GM12878 (cell line): ENCODE measurements at regions not wholly inside any gene's neighbourhood (a gene's known extent, or its start where the extent isn't known, plus 50 kb on each side); places are given as distances from the start of the nearest gene placed in this dataset.

Experiments used
- ATAC-seq: fragments of 200-7000 bp; cut with Tn5 transposase; 3 replicates; pipeline ENCODE4 v1.9.1; 2020; ENCODE audit warnings: mild to moderate bottlenecking, moderate library complexity
- BruUV-seq: library from RNA; stranded (reverse); fragments of 400-500 nt; replicated peaks from 2 replicates; lab custom pipeline; 2021; lab: Mats Ljungman, UMichigan
- CTCF ChIA-PET: fragments of 300-600 bp; sonication (Branson Sonifier 250); formaldehyde crosslinking; extraction: SDS; loops from one replicate; lab custom pipeline; 2021; ENCODE audit warnings: inconsistent platforms; lab: Yijun Ruan, JAX
- POLR2A ChIA-PET: fragments of 350-600 bp; formaldehyde crosslinking; extraction: SDS; loops from one replicate; lab custom pipeline; 2021; ENCODE audit warnings: inconsistent platforms; lab: Charles Lee
- RAD21 ChIA-PET: fragments of 300-600 bp; sonication (Branson Sonifier 250); formaldehyde crosslinking; loops from one replicate; lab custom pipeline; 2023; ENCODE audit warnings: antibody characterized with exemption; ENCODE audit not compliant: unreplicated experiment; lab: Charles Lee
- SMC1A ChIA-PET: fragments of 300-600 bp; sonication (Branson Sonifier 250); formaldehyde crosslinking; loops from one replicate; lab custom pipeline; 2023; ENCODE audit not compliant: unreplicated experiment, uncharacterized antibody; lab: Charles Lee
- DNase-seq: peaks from one replicate; pipeline ENCODE4 v3.0.0-alpha.2; 2011; ENCODE audit warnings: low read depth, low spot score
- FAIRE-seq: peaks from 3 replicates; lab custom pipeline; 2011; peaks lifted over from hg19 to GRCh38; lab: Jason Lieb, UNC
- H2AFZ ChIP-seq: 2 replicates; pipeline ENCODE4 v1.6.0; 2011; ENCODE audit warnings: low read depth, low read length, control low read depth; ENCODE audit not compliant: control insufficient read depth
- H3K27ac ChIP-seq: 2 replicates; pipeline ENCODE4 v1.5.1; 2011; ENCODE audit warnings: control low read depth; ENCODE audit not compliant: control insufficient read depth, insufficient read depth
- H3K27me3 ChIP-seq, 2 experiments: replicated peaks in 1 of 2; 2 replicates each; pipeline versions ENCODE4 v1.6.0 to v1.6.1; 2011; ENCODE audit warnings: low read length in 1 of 2; ENCODE audit not compliant: control insufficient read depth in 2 of 2, insufficient read depth in 2 of 2
- H3K36me3 ChIP-seq, 2 experiments: 2 replicates each; pipeline ENCODE4 v1.5.1; 2011; ENCODE audit warnings: low read length in 1 of 2; ENCODE audit not compliant: control insufficient read depth in 2 of 2, insufficient read depth in 2 of 2
- H3K4me1 ChIP-seq: 2 replicates; pipeline ENCODE4 v1.6.1; 2011; ENCODE audit warnings: mild to moderate bottlenecking, low read length, moderate library complexity, mixed read lengths; ENCODE audit not compliant: control insufficient read depth, insufficient read depth
- H3K4me2 ChIP-seq: 2 replicates; pipeline ENCODE4 v1.6.0; 2011; ENCODE audit warnings: control low read depth; ENCODE audit not compliant: control insufficient read depth, insufficient read depth
- H3K4me3 ChIP-seq: fragments of 200-600 bp; sonication (generic); 2 replicates; pipeline ENCODE4 v1.5.1; 2016
- H3K79me2 ChIP-seq: 2 replicates; pipeline ENCODE4 v1.6.0; 2011; ENCODE audit warnings: low read length; ENCODE audit not compliant: control insufficient read depth, insufficient read depth
- H3K9ac ChIP-seq: 2 replicates; pipeline ENCODE4 v1.8.0; 2011; ENCODE audit warnings: low read length, control low read depth, mixed read lengths; ENCODE audit not compliant: control insufficient read depth, insufficient read depth
- H3K9me3 ChIP-seq: replicated peaks from 3 replicates; pipeline ENCODE4 v1.5.1; 2011; ENCODE audit warnings: mild to moderate bottlenecking, low read length; ENCODE audit not compliant: control insufficient read depth, insufficient read depth
- H4K20me1 ChIP-seq: 2 replicates; pipeline ENCODE4 v1.6.0; 2011; ENCODE audit not compliant: control insufficient read depth, insufficient read depth
- ATF7 ChIP-seq: fragments of 450-650 bp; IDR thresholded peaks from 2 replicates; pipeline ENCODE4 v1.6.1; 2016; ENCODE audit warnings: low read depth, mild to moderate bottlenecking
- BHLHE40 ChIP-seq, 2 experiments: fragments of 450-650 bp in 1 of 2; IDR thresholded peaks; 2 replicates each; pipeline ENCODE4 v1.6.1; 2011 to 2017; ENCODE audit warnings: low read depth in 2 of 2, borderline replicate concordance in 1 of 2, improper control_type of control experiment in 1 of 2, low read length in 1 of 2, mild to moderate bottlenecking in 1 of 2
- FOXM1 ChIP-seq: IDR thresholded peaks from 2 replicates; pipeline ENCODE4 v1.6.1; 2012; ENCODE audit warnings: low read depth, mild to moderate bottlenecking, inconsistent platforms, low read length, moderate library complexity
- IKZF2 ChIP-seq, 2 experiments: fragments of 450-650 bp; IDR thresholded peaks; 2 replicates each; pipeline ENCODE4 v1.6.1; 2017; ENCODE audit warnings: mild to moderate bottlenecking in 2 of 2, moderate library complexity in 2 of 2
- KLF5 ChIP-seq: fragments of 450-650 bp; IDR thresholded peaks from 2 replicates; pipeline ENCODE4 v1.6.1; 2014; ENCODE audit warnings: mild to moderate bottlenecking; ENCODE audit not compliant: partially characterized antibody
- MXI1 ChIP-seq: fragments of 150-350 bp; IDR thresholded peaks from 2 replicates; pipeline ENCODE4 v1.6.1; 2011; ENCODE audit warnings: low read depth, mild to moderate bottlenecking, inconsistent platforms, low read length, improper control_type of control experiment
- NR2C2 ChIP-seq: IDR thresholded peaks from 2 replicates; pipeline ENCODE4 v1.6.1; 2011; ENCODE audit warnings: borderline replicate concordance, low read depth; ENCODE audit not compliant: control insufficient read depth, insufficient read length
- SP1 ChIP-seq: IDR thresholded peaks from one replicate; pipeline ENCODE4 v1.6.1; 2011; ENCODE audit warnings: low read depth, low read length
- TCF12 ChIP-seq: IDR thresholded peaks from 2 replicates; pipeline ENCODE4 v1.6.1; 2011; ENCODE audit warnings: low read depth, mild to moderate bottlenecking, low read length
- YBX1 ChIP-seq: fragments of 450-650 bp; IDR thresholded peaks from 2 replicates; pipeline ENCODE4 v1.6.1; 2016; ENCODE audit warnings: antibody characterized with exemption
- WGBS: methylation state at CpG from one replicate; pipeline ENCODE4 v1.1.6; 2016; ENCODE audit warnings: low lambda C conversion rate; ENCODE audit not compliant: insufficient replicate concordance, insufficient coverage; ENCODE audit errors: missing lambda C conversion rate; 5-methylcytosine and 5-hydroxymethylcytosine counted together
- in situ Hi-C: fragments of 300-500 bp; cut with MboI; formaldehyde crosslinking; loops from 9 replicates; pipeline ENCODE4 v1.14.3; 2018; ENCODE audit warnings: mixed read lengths
- intact Hi-C: fragments of 100-400 bp; cut with micrococcal nuclease; formaldehyde crosslinking; loops from one replicate; pipeline ENCODE4 v1.14.2; 2022; ENCODE audit not compliant: unreplicated experiment
- TF ChIP-seq, protein P1 (sequence below): IDR thresholded peaks from 2 replicates; pipeline ENCODE4 v1.6.1; 2011; ENCODE audit warnings: borderline replicate concordance, low read depth, mild to moderate bottlenecking, moderate library complexity, mixed read lengths, low read length; ENCODE audit not compliant: insufficient read depth; ENCODE audit errors: extremely low read length
- TF ChIP-seq, protein P2 (sequence below): fragments of 450-650 bp; formaldehyde crosslinking; IDR thresholded peaks from 2 replicates; pipeline ENCODE4 v1.4.0; 2022; ENCODE audit warnings: mild to moderate bottlenecking, moderate library complexity
- TF ChIP-seq, protein P3 (sequence below): IDR thresholded peaks from 2 replicates; pipeline ENCODE4 v1.6.1; 2012; ENCODE audit warnings: improper control_type of control experiment, low read depth, low read length; ENCODE audit not compliant: insufficient replicate concordance
- TF ChIP-seq, protein P4 (sequence below): fragments of 450-650 bp; IDR thresholded peaks from 2 replicates; pipeline ENCODE4 v1.6.1; 2017; ENCODE audit warnings: borderline replicate concordance

DNA sequence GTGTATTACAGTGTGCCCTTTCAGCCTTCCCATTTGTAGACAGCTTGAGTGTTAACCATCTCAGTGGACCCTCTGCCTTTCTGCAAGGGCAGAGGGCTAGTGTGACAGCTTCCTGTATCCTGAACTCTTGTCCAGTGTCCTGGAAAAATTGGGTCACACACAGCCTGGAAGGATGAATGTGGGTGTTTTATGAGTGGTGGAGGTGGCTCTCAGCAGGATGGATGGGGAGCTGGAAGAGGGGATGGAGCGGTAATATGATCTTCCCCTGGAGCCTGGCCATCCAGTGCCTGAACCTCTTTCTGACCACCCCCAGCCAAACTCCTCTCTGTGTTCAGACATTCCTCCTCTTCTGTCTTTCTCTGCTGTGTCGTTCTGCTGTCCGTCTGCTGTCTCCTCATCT lies 113.0 kb downstream of the KIF4B start:
- H3K36me3 ChIP-seq = no peaks in the 10 kb centered on the region
- intact Hi-C loops = no loop called here
- no peaks in the 10 kb centered on the region for H3K4me1 ChIP-seq
- no peak overlapping the region for H2AFZ ChIP-seq
- no peak overlapping the region for H3K9ac ChIP-seq
- BruUV-seq = no TSS peak
- WGBS = 50% methylated on average over 3 of the region's 3 CpGs
- no peak overlapping the region for H3K4me2 ChIP-seq
- no peaks in the 10 kb centered on the region for H3K79me2 ChIP-seq
- H3K4me3 ChIP-seq = no peak overlapping the region
- POLR2A ChIA-PET = no interaction called here
- H4K20me1 ChIP-seq = no peaks in the 10 kb centered on the region
- FAIRE-seq (no peak), DNase-seq (no peak), ATAC-seq (no peak)
- in situ Hi-C loops = no loop called here
- no peak overlapping the region for H3K27ac ChIP-seq
- RAD21 ChIA-PET = interaction anchor here (0.7 kb wide), 1 partner anchor 10 kb away, joined by 3 read pairs; no protein-coding TSS in a partner anchor
- SMC1A ChIA-PET = no interaction called here
- H3K9me3 ChIP-seq = no peaks in the 10 kb centered on the region
- H3K27me3 ChIP-seq = no peaks in the 10 kb centered on the region
- CTCF ChIA-PET = no interaction called here
- TF ChIP-seq, protein P1, sequence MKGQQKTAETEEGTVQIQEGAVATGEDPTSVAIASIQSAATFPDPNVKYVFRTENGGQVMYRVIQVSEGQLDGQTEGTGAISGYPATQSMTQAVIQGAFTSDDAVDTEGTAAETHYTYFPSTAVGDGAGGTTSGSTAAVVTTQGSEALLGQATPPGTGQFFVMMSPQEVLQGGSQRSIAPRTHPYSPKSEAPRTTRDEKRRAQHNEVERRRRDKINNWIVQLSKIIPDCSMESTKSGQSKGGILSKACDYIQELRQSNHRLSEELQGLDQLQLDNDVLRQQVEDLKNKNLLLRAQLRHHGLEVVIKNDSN = no peak
- no peak for TF ChIP-seq TCF12
- TF ChIP-seq MXI1 = no peak
- TF ChIP-seq YBX1 = no peak
- TF ChIP-seq, protein P2, sequence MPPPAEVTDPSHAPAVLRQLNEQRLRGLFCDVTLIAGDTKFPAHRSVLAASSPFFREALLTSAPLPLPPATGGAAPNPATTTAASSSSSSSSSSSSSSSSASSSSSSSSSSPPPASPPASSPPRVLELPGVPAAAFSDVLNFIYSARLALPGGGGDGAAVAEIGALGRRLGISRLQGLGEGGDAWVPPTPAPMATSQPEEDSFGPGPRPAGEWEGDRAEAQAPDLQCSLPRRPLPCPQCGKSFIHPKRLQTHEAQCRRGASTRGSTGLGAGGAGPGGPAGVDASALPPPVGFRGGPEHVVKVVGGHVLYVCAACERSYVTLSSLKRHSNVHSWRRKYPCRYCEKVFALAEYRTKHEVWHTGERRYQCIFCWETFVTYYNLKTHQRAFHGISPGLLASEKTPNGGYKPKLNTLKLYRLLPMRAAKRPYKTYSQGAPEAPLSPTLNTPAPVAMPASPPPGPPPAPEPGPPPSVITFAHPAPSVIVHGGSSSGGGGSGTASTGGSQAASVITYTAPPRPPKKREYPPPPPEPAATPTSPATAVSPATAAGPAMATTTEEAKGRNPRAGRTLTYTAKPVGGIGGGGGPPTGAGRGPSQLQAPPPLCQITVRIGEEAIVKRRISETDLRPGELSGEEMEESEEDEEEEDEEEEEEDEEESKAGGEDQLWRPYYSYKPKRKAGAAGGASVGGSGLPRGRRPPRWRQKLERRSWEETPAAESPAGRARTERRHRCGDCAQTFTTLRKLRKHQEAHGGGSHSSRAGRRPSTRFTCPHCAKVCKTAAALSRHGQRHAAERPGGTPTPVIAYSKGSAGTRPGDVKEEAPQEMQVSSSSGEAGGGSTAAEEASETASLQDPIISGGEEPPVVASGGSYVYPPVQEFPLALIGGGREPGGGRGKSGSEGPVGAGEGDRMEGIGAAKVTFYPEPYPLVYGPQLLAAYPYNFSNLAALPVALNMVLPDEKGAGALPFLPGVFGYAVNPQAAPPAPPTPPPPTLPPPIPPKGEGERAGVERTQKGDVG (CRISPR knock-in tag) = no peak
- TF ChIP-seq ATF7 = no peak
- TF ChIP-seq NR2C2 = no peak
- no peak for TF ChIP-seq KLF5
- TF ChIP-seq IKZF2 (IDR thresholded peaks at IDR 0.05) = no peak
- no peak for TF ChIP-seq SP1
- TF ChIP-seq, protein P3, sequence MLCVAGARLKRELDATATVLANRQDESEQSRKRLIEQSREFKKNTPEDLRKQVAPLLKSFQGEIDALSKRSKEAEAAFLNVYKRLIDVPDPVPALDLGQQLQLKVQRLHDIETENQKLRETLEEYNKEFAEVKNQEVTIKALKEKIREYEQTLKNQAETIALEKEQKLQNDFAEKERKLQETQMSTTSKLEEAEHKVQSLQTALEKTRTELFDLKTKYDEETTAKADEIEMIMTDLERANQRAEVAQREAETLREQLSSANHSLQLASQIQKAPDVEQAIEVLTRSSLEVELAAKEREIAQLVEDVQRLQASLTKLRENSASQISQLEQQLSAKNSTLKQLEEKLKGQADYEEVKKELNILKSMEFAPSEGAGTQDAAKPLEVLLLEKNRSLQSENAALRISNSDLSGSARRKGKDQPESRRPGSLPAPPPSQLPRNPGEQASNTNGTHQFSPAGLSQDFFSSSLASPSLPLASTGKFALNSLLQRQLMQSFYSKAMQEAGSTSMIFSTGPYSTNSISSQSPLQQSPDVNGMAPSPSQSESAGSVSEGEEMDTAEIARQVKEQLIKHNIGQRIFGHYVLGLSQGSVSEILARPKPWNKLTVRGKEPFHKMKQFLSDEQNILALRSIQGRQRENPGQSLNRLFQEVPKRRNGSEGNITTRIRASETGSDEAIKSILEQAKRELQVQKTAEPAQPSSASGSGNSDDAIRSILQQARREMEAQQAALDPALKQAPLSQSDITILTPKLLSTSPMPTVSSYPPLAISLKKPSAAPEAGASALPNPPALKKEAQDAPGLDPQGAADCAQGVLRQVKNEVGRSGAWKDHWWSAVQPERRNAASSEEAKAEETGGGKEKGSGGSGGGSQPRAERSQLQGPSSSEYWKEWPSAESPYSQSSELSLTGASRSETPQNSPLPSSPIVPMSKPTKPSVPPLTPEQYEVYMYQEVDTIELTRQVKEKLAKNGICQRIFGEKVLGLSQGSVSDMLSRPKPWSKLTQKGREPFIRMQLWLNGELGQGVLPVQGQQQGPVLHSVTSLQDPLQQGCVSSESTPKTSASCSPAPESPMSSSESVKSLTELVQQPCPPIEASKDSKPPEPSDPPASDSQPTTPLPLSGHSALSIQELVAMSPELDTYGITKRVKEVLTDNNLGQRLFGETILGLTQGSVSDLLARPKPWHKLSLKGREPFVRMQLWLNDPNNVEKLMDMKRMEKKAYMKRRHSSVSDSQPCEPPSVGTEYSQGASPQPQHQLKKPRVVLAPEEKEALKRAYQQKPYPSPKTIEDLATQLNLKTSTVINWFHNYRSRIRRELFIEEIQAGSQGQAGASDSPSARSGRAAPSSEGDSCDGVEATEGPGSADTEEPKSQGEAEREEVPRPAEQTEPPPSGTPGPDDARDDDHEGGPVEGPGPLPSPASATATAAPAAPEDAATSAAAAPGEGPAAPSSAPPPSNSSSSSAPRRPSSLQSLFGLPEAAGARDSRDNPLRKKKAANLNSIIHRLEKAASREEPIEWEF = no peak
- no peak for TF ChIP-seq BHLHE40 (IDR thresholded peaks at IDR 0.05; ENCODE audit: borderline replicate concordance in 1 of 2, low read depth in 2 of 2, low read length in 1 of 2)
- TF ChIP-seq FOXM1 = no peak
- TF ChIP-seq, protein P4, sequence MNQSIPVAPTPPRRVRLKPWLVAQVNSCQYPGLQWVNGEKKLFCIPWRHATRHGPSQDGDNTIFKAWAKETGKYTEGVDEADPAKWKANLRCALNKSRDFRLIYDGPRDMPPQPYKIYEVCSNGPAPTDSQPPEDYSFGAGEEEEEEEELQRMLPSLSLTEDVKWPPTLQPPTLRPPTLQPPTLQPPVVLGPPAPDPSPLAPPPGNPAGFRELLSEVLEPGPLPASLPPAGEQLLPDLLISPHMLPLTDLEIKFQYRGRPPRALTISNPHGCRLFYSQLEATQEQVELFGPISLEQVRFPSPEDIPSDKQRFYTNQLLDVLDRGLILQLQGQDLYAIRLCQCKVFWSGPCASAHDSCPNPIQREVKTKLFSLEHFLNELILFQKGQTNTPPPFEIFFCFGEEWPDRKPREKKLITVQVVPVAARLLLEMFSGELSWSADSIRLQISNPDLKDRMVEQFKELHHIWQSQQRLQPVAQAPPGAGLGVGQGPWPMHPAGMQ = no peak
